Vagina (tissue), 2 donors: ENCODE measurements at regions not wholly inside any gene's neighbourhood (a gene's known extent, or its start where the extent isn't known, plus 50 kb on each side); places are given as distances from the start of the nearest gene placed in this dataset.

Experiments used
- POLR2A ChIP-seq, 2 donors: fragments of 450-650 bp; IDR thresholded peaks; one replicate each; pipeline ENCODE4 v1.6.1; 2017; ENCODE audit warnings: antibody characterized with exemption in 2 of 2, mild to moderate bottlenecking in 2 of 2, moderate library complexity in 2 of 2
- TF ChIP-seq, protein P1 (sequence below), 3 experiments: fragments of 450-650 bp in 2 of 3; fragments of 200-600 bp in 1 of 3; sonication (generic) in 1 of 3; IDR thresholded peaks; one replicate each; pipeline ENCODE4 v1.5.1; 2017 to 2019; ENCODE audit warnings: antibody characterized with exemption in 3 of 3, mild to moderate bottlenecking in 2 of 3, moderate library complexity in 2 of 3

DNA sequence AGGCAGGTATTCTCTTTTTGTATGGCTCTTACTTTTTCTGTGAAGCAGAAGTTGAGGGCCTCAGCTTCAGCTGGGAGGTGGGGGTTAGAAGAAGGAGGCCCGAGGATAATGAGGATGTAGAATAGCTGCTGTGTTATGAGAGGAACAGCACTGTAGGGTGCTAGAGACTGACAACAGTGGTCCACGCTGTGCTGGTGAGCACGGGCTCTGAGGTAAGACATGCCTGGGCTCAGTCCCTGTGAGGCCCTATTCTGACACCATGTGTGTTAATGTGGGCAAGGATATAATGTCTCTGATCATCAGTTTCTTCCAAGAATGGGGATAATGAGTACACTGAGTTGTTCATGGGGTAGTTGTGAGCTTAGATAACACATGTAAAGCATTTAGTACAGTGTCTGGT lies 55.3 kb upstream of the SFRP2 start:
- TF ChIP-seq, protein P1, sequence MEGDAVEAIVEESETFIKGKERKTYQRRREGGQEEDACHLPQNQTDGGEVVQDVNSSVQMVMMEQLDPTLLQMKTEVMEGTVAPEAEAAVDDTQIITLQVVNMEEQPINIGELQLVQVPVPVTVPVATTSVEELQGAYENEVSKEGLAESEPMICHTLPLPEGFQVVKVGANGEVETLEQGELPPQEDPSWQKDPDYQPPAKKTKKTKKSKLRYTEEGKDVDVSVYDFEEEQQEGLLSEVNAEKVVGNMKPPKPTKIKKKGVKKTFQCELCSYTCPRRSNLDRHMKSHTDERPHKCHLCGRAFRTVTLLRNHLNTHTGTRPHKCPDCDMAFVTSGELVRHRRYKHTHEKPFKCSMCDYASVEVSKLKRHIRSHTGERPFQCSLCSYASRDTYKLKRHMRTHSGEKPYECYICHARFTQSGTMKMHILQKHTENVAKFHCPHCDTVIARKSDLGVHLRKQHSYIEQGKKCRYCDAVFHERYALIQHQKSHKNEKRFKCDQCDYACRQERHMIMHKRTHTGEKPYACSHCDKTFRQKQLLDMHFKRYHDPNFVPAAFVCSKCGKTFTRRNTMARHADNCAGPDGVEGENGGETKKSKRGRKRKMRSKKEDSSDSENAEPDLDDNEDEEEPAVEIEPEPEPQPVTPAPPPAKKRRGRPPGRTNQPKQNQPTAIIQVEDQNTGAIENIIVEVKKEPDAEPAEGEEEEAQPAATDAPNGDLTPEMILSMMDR (IDR thresholded peaks at IDR 0.05), result no peak
- TF ChIP-seq POLR2A (IDR thresholded peaks at IDR 0.05), result no peak
